ENCODE measurements at regions not wholly inside any gene's neighbourhood (a gene's known extent, or its start where the extent isn't known, plus 50 kb on each side); places are given as distances from the start of the nearest gene placed in this dataset.

GRCh38 chr7:50202052-50202555 is 102.4 kb upstream of the IKZF1 start:
- DNase-seq = no peak
- intact Hi-C loops (cut with DNase I; ENCODE audit: low total_unique reads) = no loop called here
- Histone ChIP-seq H3K9me3 (no peaks in the 10 kb centered on the region), H3K36me3 (no peaks in the 10 kb centered on the region), H3K27me3 (no peaks in the 10 kb centered on the region), H3K27ac (no peak overlapping the region), H3K4me3 (no peak overlapping the region), H3K4me1 (no peaks in the 10 kb centered on the region)
- in situ Hi-C loops (cut with MboI; ENCODE audit: low pct_ligation_motif_present in 1 of 4, low pct_unique_long_range_greater_than_20kb in 1 of 4, low sequenced_read_pairs in 3 of 4) = loop anchor here in 3 of 4 donors (10.0 to 25.0 kb wide), 2 partner anchors 210 to 213 kb away; no protein-coding TSS in a partner anchor
- WGBS, 2 donors (ENCODE audit: low coverage in 1 of 2) = 70% methylated on average over 1 of the region's 1 CpG; no CpG with 5 or more reads in 1 of the 2 donors
- no peak for TF ChIP-seq POLR2AphosphoS5 (IDR thresholded peaks at IDR 0.05)
- TF ChIP-seq EP300 (IDR thresholded peaks at IDR 0.05; ENCODE audit: low read depth) = no peak
- no peak for TF ChIP-seq POLR2A (IDR thresholded peaks at IDR 0.05)
- no peak for TF ChIP-seq CTCF (IDR thresholded peaks at IDR 0.05)

GRCh38 chr7:50199824-50200223 is 104.7 kb upstream of the IKZF1 start:
- Histone ChIP-seq H3K27me3 (no peaks in the 10 kb centered on the region), H3K36me3 (no peaks in the 10 kb centered on the region), H3K4me3 (no peak overlapping the region), H3K4me1 (no peaks in the 10 kb centered on the region), H3K9me3 (no peaks in the 10 kb centered on the region), H3K27ac (no peak overlapping the region)
- DNase-seq = no peak
- intact Hi-C loops (cut with DNase I; ENCODE audit: low total_unique reads) = no loop called here
- WGBS, 2 donors (ENCODE audit: low coverage in 1 of 2) = 55 to 58% methylated on average over 2 to 5 of the region's 5 CpGs
- TF ChIP-seq POLR2A (IDR thresholded peaks at IDR 0.05) = no peak
- TF ChIP-seq CTCF (IDR thresholded peaks at IDR 0.05) = no peak
- no peak for TF ChIP-seq EP300 (IDR thresholded peaks at IDR 0.05; ENCODE audit: low read depth)
- no peak for TF ChIP-seq POLR2AphosphoS5 (IDR thresholded peaks at IDR 0.05)
- in situ Hi-C loops (cut with MboI; ENCODE audit: low pct_ligation_motif_present in 1 of 4, low pct_unique_long_range_greater_than_20kb in 1 of 4, low sequenced_read_pairs in 3 of 4) = loop anchor here in 3 of 4 donors (10.0 to 25.0 kb wide), 2 partner anchors 212 to 215 kb away; no protein-coding TSS in a partner anchor

- DNase-seq = no peak
- intact Hi-C loops (cut with DNase I; ENCODE audit: low total_unique reads) = no loop called here
- no peak for TF ChIP-seq POLR2AphosphoS5 (IDR thresholded peaks at IDR 0.05)
- no peak for TF ChIP-seq CTCF (IDR thresholded peaks at IDR 0.05)
- TF ChIP-seq POLR2A (IDR thresholded peaks at IDR 0.05) = no peak
- no peak for TF ChIP-seq EP300 (IDR thresholded peaks at IDR 0.05; ENCODE audit: low read depth)
- Histone ChIP-seq H3K9me3 (no peaks in the 10 kb centered on the region), H3K27me3 (no peaks in the 10 kb centered on the region), H3K36me3 (no peaks in the 10 kb centered on the region), H3K27ac (no peak overlapping the region), H3K4me1 (no peaks in the 10 kb centered on the region), H3K4me3 (no peak overlapping the region)
- 67 to 71% methylated on average over 9 of the region's 9 CpGs for WGBS, 2 donors (ENCODE audit: low coverage in 1 of 2)
- in situ Hi-C loops (cut with MboI; ENCODE audit: low pct_ligation_motif_present in 1 of 4, low pct_unique_long_range_greater_than_20kb in 1 of 4, low sequenced_read_pairs in 3 of 4) = no loop called here
Observed at GRCh38 chr7:50197549-50197948, 104.5 kb upstream of the ZPBP start.

GRCh38 chr7:50196719-50197118 is 103.7 kb upstream of the ZPBP start:
- intact Hi-C loops (cut with DNase I; ENCODE audit: low total_unique reads) (no loop called here), in situ Hi-C loops (cut with MboI; ENCODE audit: low pct_ligation_motif_present in 1 of 4, low pct_unique_long_range_greater_than_20kb in 1 of 4, low sequenced_read_pairs in 3 of 4) (no loop called here)
- no peaks in the 10 kb centered on the region for H3K27me3 ChIP-seq
- TF ChIP-seq CTCF (IDR thresholded peaks at IDR 0.05) (no peak), POLR2A (IDR thresholded peaks at IDR 0.05) (no peak), EP300 (IDR thresholded peaks at IDR 0.05; ENCODE audit: low read depth) (no peak), POLR2AphosphoS5 (IDR thresholded peaks at IDR 0.05) (no peak)
- no peaks in the 10 kb centered on the region for H3K9me3 ChIP-seq
- 56 to 80% methylated on average over 1 to 3 of the region's 3 CpGs for WGBS, 2 donors (ENCODE audit: low coverage in 1 of 2)
- H3K27ac ChIP-seq = no peak overlapping the region
- no peaks in the 10 kb centered on the region for H3K36me3 ChIP-seq
- H3K4me1 ChIP-seq = no peaks in the 10 kb centered on the region
- no peak for DNase-seq
- H3K4me3 ChIP-seq = no peak overlapping the region
